ENCODE measurements at regions not wholly inside any gene's neighbourhood (a gene's known extent, or its start where the extent isn't known, plus 50 kb on each side); places are given as distances from the start of the nearest gene placed in this dataset.

GRCh38 chr16:6803176-6803575 is 529.5 kb upstream of the RBFOX1 start:
- TF ChIP-seq CTCF (IDR thresholded peaks at IDR 0.05; ENCODE audit: unreplicated experiment) = no peak
- no peak for DNase-seq
- H3K27me3 Mint-ChIP-seq (ENCODE audit: unreplicated experiment) = no peaks in the 10 kb centered on the region
- peaks cover 22% of the 10 kb centered on the region for H3K9me3 Mint-ChIP-seq (ENCODE audit: low read depth, unreplicated experiment)
- CTCF ChIA-PET = no interaction called here
- no peak overlapping the region for H3K27ac Mint-ChIP-seq (ENCODE audit: unreplicated experiment)
- intact Hi-C loops (cut with micrococcal nuclease; ENCODE audit: unreplicated experiment) = no loop called here
- no TSS peak for BruUV-seq (replicated peaks)
- no peaks in the 10 kb centered on the region for H3K4me1 Mint-ChIP-seq (ENCODE audit: low read depth, unreplicated experiment)
- H3K36me3 Mint-ChIP-seq (ENCODE audit: insufficient read depth, unreplicated experiment) = no peaks in the 10 kb centered on the region
- no peak overlapping the region for H3K4me3 Mint-ChIP-seq (ENCODE audit: low read depth, unreplicated experiment)

GRCh38 chr16:6797223-6797622 is 535.4 kb upstream of the RBFOX1 start:
- DNase-seq = no peak
- intact Hi-C loops (cut with micrococcal nuclease; ENCODE audit: unreplicated experiment) = no loop called here
- CTCF ChIA-PET = no interaction called here
- no peaks in the 10 kb centered on the region for H3K4me1 Mint-ChIP-seq (ENCODE audit: low read depth, unreplicated experiment)
- H3K27ac Mint-ChIP-seq (ENCODE audit: unreplicated experiment) = no peak overlapping the region
- no peak for TF ChIP-seq CTCF (IDR thresholded peaks at IDR 0.05; ENCODE audit: unreplicated experiment)
- H3K4me3 Mint-ChIP-seq (ENCODE audit: low read depth, unreplicated experiment) = no peak overlapping the region
- BruUV-seq (replicated peaks) = no TSS peak
- H3K27me3 Mint-ChIP-seq (ENCODE audit: unreplicated experiment) = no peaks in the 10 kb centered on the region
- H3K9me3 Mint-ChIP-seq (ENCODE audit: low read depth, unreplicated experiment) = peaks cover 13% of the 10 kb centered on the region
- H3K36me3 Mint-ChIP-seq (ENCODE audit: insufficient read depth, unreplicated experiment) = no peaks in the 10 kb centered on the region

- intact Hi-C loops (cut with micrococcal nuclease; ENCODE audit: unreplicated experiment) = no loop called here
- TF ChIP-seq CTCF (IDR thresholded peaks at IDR 0.05; ENCODE audit: unreplicated experiment) = no peak
- no peaks in the 10 kb centered on the region for H3K27me3 Mint-ChIP-seq (ENCODE audit: unreplicated experiment)
- H3K9me3 Mint-ChIP-seq (ENCODE audit: low read depth, unreplicated experiment) = peaks cover 8% of the 10 kb centered on the region
- no peak overlapping the region for H3K4me3 Mint-ChIP-seq (ENCODE audit: low read depth, unreplicated experiment)
- no peak for DNase-seq
- H3K4me1 Mint-ChIP-seq (ENCODE audit: low read depth, unreplicated experiment) = no peaks in the 10 kb centered on the region
- no peaks in the 10 kb centered on the region for H3K36me3 Mint-ChIP-seq (ENCODE audit: insufficient read depth, unreplicated experiment)
- no TSS peak for BruUV-seq (replicated peaks)
- CTCF ChIA-PET = no interaction called here
- no peak overlapping the region for H3K27ac Mint-ChIP-seq (ENCODE audit: unreplicated experiment)
Measured at GRCh38 chr16:6777624-6778023, 555.0 kb upstream of the RBFOX1 start.

- no TSS peak for BruUV-seq (replicated peaks)
- Mint-ChIP-seq H3K4me3 (ENCODE audit: low read depth, unreplicated experiment) (no peak overlapping the region), H3K4me1 (ENCODE audit: low read depth, unreplicated experiment) (no peaks in the 10 kb centered on the region), H3K9me3 (ENCODE audit: low read depth, unreplicated experiment) (peaks cover 5% of the 10 kb centered on the region), H3K36me3 (ENCODE audit: insufficient read depth, unreplicated experiment) (no peaks in the 10 kb centered on the region), H3K27me3 (ENCODE audit: unreplicated experiment) (no peaks in the 10 kb centered on the region), H3K27ac (ENCODE audit: unreplicated experiment) (no peak overlapping the region)
- TF ChIP-seq CTCF (IDR thresholded peaks at IDR 0.05; ENCODE audit: unreplicated experiment) = no peak
- no peak for DNase-seq
- intact Hi-C loops (cut with micrococcal nuclease; ENCODE audit: unreplicated experiment) = no loop called here
- CTCF ChIA-PET = no interaction called here
Measured at GRCh38 chr16:6775712-6776111, 556.9 kb upstream of the RBFOX1 start.

- Mint-ChIP-seq H3K4me1 (ENCODE audit: low read depth, unreplicated experiment) (no peaks in the 10 kb centered on the region), H3K27me3 (ENCODE audit: unreplicated experiment) (no peaks in the 10 kb centered on the region), H3K4me3 (ENCODE audit: low read depth, unreplicated experiment) (no peak overlapping the region), H3K27ac (ENCODE audit: unreplicated experiment) (no peak overlapping the region), H3K9me3 (ENCODE audit: low read depth, unreplicated experiment) (peaks cover 7% of the 10 kb centered on the region), H3K36me3 (ENCODE audit: insufficient read depth, unreplicated experiment) (no peaks in the 10 kb centered on the region)
- BruUV-seq (replicated peaks) = no TSS peak
- CTCF ChIA-PET = no interaction called here
- DNase-seq = no peak
- intact Hi-C loops (cut with micrococcal nuclease; ENCODE audit: unreplicated experiment) = no loop called here
- TF ChIP-seq CTCF (IDR thresholded peaks at IDR 0.05; ENCODE audit: unreplicated experiment) = no peak
Measured at GRCh38 chr16:6771956-6772355, 560.7 kb upstream of the RBFOX1 start.

Measured in Calu3 (cell line).